Activated CD8-positive, alpha-beta T cell treated with anti-CD3 and anti-CD28 coated beads for 36 hours (primary cell): ENCODE measurements at regions not wholly inside any gene's neighbourhood (a gene's known extent, or its start where the extent isn't known, plus 50 kb on each side); places are given as distances from the start of the nearest gene placed in this dataset.
"Not testable (repeated sequence)": the region's sequence is repeated elsewhere in the genome, so short reads cannot be mapped to it uniquely, and the experiment has no call there.

ENCODE experiments used
- ATAC-seq: fragments of 200-7000 bp; cut with Tn5 transposase; one replicate; pipeline ENCODE4 v1.10.0; 2021; ENCODE audit warnings: mild to moderate bottlenecking, moderate library complexity
- CTCF ChIA-PET: fragments of 350-600 bp; sonication (Branson Sonifier 250); formaldehyde crosslinking; loops from one replicate; lab custom pipeline; 2021; ENCODE audit warnings: antibody characterized with exemption; lab: Charles Lee
- POLR2A ChIA-PET: fragments of 350-600 bp; sonication (Branson Sonifier 250); formaldehyde crosslinking; loops from one replicate; lab custom pipeline; 2021; ENCODE audit warnings: antibody characterized with exemption; lab: Charles Lee
- DNase-seq: peaks from one replicate; pipeline ENCODE4 v3.0.0-alpha.2; 2020
- H3K27ac Mint-ChIP-seq: one replicate; pipeline ENCODE4 v1.8.0; 2021; ENCODE audit warnings: mild to moderate bottlenecking, mixed read lengths
- H3K27me3 Mint-ChIP-seq: one replicate; pipeline ENCODE4 v1.8.0; 2021; ENCODE audit warnings: mixed read lengths
- H3K36me3 Mint-ChIP-seq: one replicate; pipeline ENCODE4 v1.8.0; 2021; ENCODE audit warnings: low read depth, mixed read lengths
- H3K4me1 Mint-ChIP-seq: one replicate; pipeline ENCODE4 v1.8.0; 2021; ENCODE audit warnings: low read depth, mixed read lengths
- H3K4me3 Mint-ChIP-seq: one replicate; pipeline ENCODE4 v1.8.0; 2021; ENCODE audit warnings: mild to moderate bottlenecking, moderate library complexity, mixed read lengths
- H3K9me3 Mint-ChIP-seq: one replicate; pipeline ENCODE4 v1.8.0; 2021; ENCODE audit warnings: mixed read lengths
- CTCF ChIP-seq: fragments of 200-600 bp; IDR thresholded peaks from one replicate; pipeline ENCODE4 v1.8.0; 2022; ENCODE audit warnings: antibody characterized with exemption, mild to moderate bottlenecking
- intact Hi-C: fragments of 100-400 bp; cut with micrococcal nuclease; formaldehyde crosslinking; loops from one replicate; pipeline ENCODE4 v1.10.0; 2022

- Mint-ChIP-seq H3K4me3 (no peak overlapping the region), H3K9me3 (no peaks in the 10 kb centered on the region), H3K36me3 (no peaks in the 10 kb centered on the region), H3K27me3 (no peaks in the 10 kb centered on the region), H3K4me1 (no peaks in the 10 kb centered on the region), H3K27ac (no peak overlapping the region)
- CTCF ChIA-PET = no interaction called here
- no peak for TF ChIP-seq CTCF
- POLR2A ChIA-PET = no interaction called here
- no peak for DNase-seq
- intact Hi-C loops = no loop called here
- ATAC-seq = no peak
Measured at GRCh38 chr6:82118150-82118562, 129.4 kb downstream of the IBTK start.

GRCh38 chr6:82114748-82115147 lies 132.8 kb downstream of the IBTK start:
- ChIA-PET POLR2A (no interaction called here), CTCF (no interaction called here)
- H3K4me1 Mint-ChIP-seq = no peaks in the 10 kb centered on the region
- H3K9me3 Mint-ChIP-seq = peaks cover 2% of the 10 kb centered on the region
- H3K4me3 Mint-ChIP-seq = no peak overlapping the region
- H3K27ac Mint-ChIP-seq = no peak overlapping the region
- no peak for ATAC-seq
- no peaks in the 10 kb centered on the region for H3K27me3 Mint-ChIP-seq
- H3K36me3 Mint-ChIP-seq = no peaks in the 10 kb centered on the region
- intact Hi-C loops = no loop called here
- DNase-seq = no peak
- no peak for TF ChIP-seq CTCF

GRCh38 chr6:82113231-82113630 lies 134.3 kb downstream of the IBTK start:
- H3K4me1 Mint-ChIP-seq = no peaks in the 10 kb centered on the region
- no peak overlapping the region for H3K4me3 Mint-ChIP-seq
- peaks cover 13% of the 10 kb centered on the region for H3K9me3 Mint-ChIP-seq
- H3K27me3 Mint-ChIP-seq = no peaks in the 10 kb centered on the region
- DNase-seq (no peak), ATAC-seq (no peak)
- intact Hi-C loops = no loop called here
- ChIA-PET POLR2A (no interaction called here), CTCF (no interaction called here)
- H3K27ac Mint-ChIP-seq = no peak overlapping the region
- H3K36me3 Mint-ChIP-seq = no peaks in the 10 kb centered on the region
- no peak for TF ChIP-seq CTCF

- H3K36me3 Mint-ChIP-seq = no peaks in the 10 kb centered on the region
- no peak for TF ChIP-seq CTCF
- no peak overlapping the region for H3K27ac Mint-ChIP-seq
- H3K4me3 Mint-ChIP-seq = no peak overlapping the region
- intact Hi-C loops = no loop called here
- ChIA-PET CTCF (no interaction called here), POLR2A (no interaction called here)
- H3K27me3 Mint-ChIP-seq = no peaks in the 10 kb centered on the region
- ATAC-seq = no peak
- no peak for DNase-seq
- H3K4me1 Mint-ChIP-seq = no peaks in the 10 kb centered on the region
- H3K9me3 Mint-ChIP-seq = peaks cover 13% of the 10 kb centered on the region
Measured at GRCh38 chr6:82111818-82112217, 135.7 kb downstream of the IBTK start.

- no peak overlapping the region for H3K4me3 Mint-ChIP-seq
- DNase-seq = no peak
- ChIA-PET POLR2A (no interaction called here), CTCF (no interaction called here)
- H3K27me3 Mint-ChIP-seq = no peaks in the 10 kb centered on the region
- H3K27ac Mint-ChIP-seq = no peak overlapping the region
- no peaks in the 10 kb centered on the region for H3K36me3 Mint-ChIP-seq
- intact Hi-C loops = no loop called here
- peaks cover 13% of the 10 kb centered on the region for H3K9me3 Mint-ChIP-seq
- no peaks in the 10 kb centered on the region for H3K4me1 Mint-ChIP-seq
- TF ChIP-seq CTCF = no peak
- no peak for ATAC-seq
Measured at GRCh38 chr6:82111114-82111513, 136.4 kb downstream of the IBTK start.

GRCh38 chr6:82103171-82103570 lies 144.4 kb downstream of the IBTK start:
- CTCF ChIA-PET, H3K4me3 Mint-ChIP-seq, H3K27ac Mint-ChIP-seq: not testable (repeated sequence)

GRCh38 chr6:82101374-82102114 lies 146.0 kb downstream of the IBTK start:
- intact Hi-C loops, CTCF ChIA-PET, H3K36me3 Mint-ChIP-seq, H3K4me1 Mint-ChIP-seq, ATAC-seq, H3K27me3 Mint-ChIP-seq, POLR2A ChIA-PET, H3K4me3 Mint-ChIP-seq, H3K27ac Mint-ChIP-seq, H3K9me3 Mint-ChIP-seq, DNase-seq: not testable (repeated sequence)

More at GRCh38 chr6:82103171-82103570, 144.4 kb downstream of the IBTK start:
- H3K27me3 Mint-ChIP-seq, ATAC-seq, POLR2A ChIA-PET, DNase-seq, H3K4me1 Mint-ChIP-seq, H3K36me3 Mint-ChIP-seq, H3K9me3 Mint-ChIP-seq, intact Hi-C loops: not testable (repeated sequence)

GRCh38 chr6:82100763-82101162 lies 146.8 kb downstream of the IBTK start:
- ATAC-seq, CTCF ChIA-PET, H3K27ac Mint-ChIP-seq, H3K4me3 Mint-ChIP-seq, H3K36me3 Mint-ChIP-seq, intact Hi-C loops, H3K4me1 Mint-ChIP-seq, DNase-seq, H3K9me3 Mint-ChIP-seq, POLR2A ChIA-PET, H3K27me3 Mint-ChIP-seq: not testable (repeated sequence)
